IMR-90 (cell line): ENCODE measurements at regions not wholly inside any gene's neighbourhood (a gene's known extent, or its start where the extent isn't known, plus 50 kb on each side); places are given as distances from the start of the nearest gene placed in this dataset.
A peak's percentile ranks its signal among the peaks of the same experiment; 100 is the strongest.

ENCODE experiments used
- ATAC-seq: fragments of 200-7000 bp; cut with Tn5 transposase; 2 replicates; pipeline ENCODE4 v1.9.1; 2020; ENCODE audit warnings: low read depth, mild to moderate bottlenecking, moderate library complexity
- BruUV-seq: library from RNA; stranded (reverse); fragments of 400-500 nt; replicated peaks from 2 replicates; lab custom pipeline; 2021; lab: Mats Ljungman, UMichigan
- CTCF ChIA-PET: fragments of 300-600 bp; formaldehyde crosslinking; extraction: SDS; loops from one replicate; lab custom pipeline; 2021; ENCODE audit warnings: antibody characterized with exemption; lab: Yijun Ruan, JAX
- POLR2A ChIA-PET: fragments of 300-600 bp; sonication (Branson Sonifier 250); formaldehyde crosslinking; loops from one replicate; lab custom pipeline; 2022; ENCODE audit warnings: antibody characterized with exemption; ENCODE audit not compliant: unreplicated experiment; lab: Charles Lee
- DNase-seq: peaks from one replicate; pipeline ENCODE4 v3.0.0; 2013
- H2AFZ ChIP-seq: replicated peaks from 2 replicates; pipeline ENCODE3; 2013; ENCODE audit warnings: low read length, mild to moderate bottlenecking; ENCODE audit not compliant: poor library complexity
- H2AK5ac ChIP-seq: 2 replicates; pipeline ENCODE4 v1.6.1; 2013; ENCODE audit warnings: low read depth, low read length, inconsistent platforms
- H2AK9ac ChIP-seq: replicated peaks from 2 replicates; pipeline ENCODE3; 2013; ENCODE audit warnings: mild to moderate bottlenecking, low read depth, low read length, moderate library complexity; ENCODE audit not compliant: poor library complexity
- H2BK120ac ChIP-seq: 2 replicates; pipeline ENCODE4 v1.6.1; 2013; ENCODE audit warnings: low read depth, low read length, inconsistent platforms
- H2BK15ac ChIP-seq: 3 replicates; pipeline ENCODE4 v1.6.1; 2013; ENCODE audit warnings: low read depth, low read length, inconsistent platforms
- H2BK20ac ChIP-seq: 2 replicates; pipeline ENCODE4 v1.6.1; 2013; ENCODE audit warnings: low read depth, mild to moderate bottlenecking, inconsistent platforms, low read length, moderate library complexity
- H2BK5ac ChIP-seq: 2 replicates; pipeline ENCODE4 v1.6.1; 2013; ENCODE audit warnings: mild to moderate bottlenecking, low read depth, low read length, inconsistent platforms; ENCODE audit not compliant: poor library complexity, severe bottlenecking
- H3K14ac ChIP-seq: replicated peaks from 2 replicates; pipeline ENCODE4 v1.6.1; 2013; ENCODE audit warnings: low read depth, low read length, inconsistent platforms
- H3K18ac ChIP-seq: 2 replicates; pipeline ENCODE4 v1.6.1; 2013; ENCODE audit warnings: low read depth, low read length, control low read depth
- H3K23ac ChIP-seq: 2 replicates; pipeline ENCODE4 v1.6.1; 2013; ENCODE audit warnings: low read depth, low read length, inconsistent platforms
- H3K27ac ChIP-seq: 2 replicates; pipeline ENCODE4 v1.5.1; 2013; ENCODE audit warnings: mild to moderate bottlenecking, control low read depth, low read length; ENCODE audit not compliant: insufficient read depth
- H3K27me3 ChIP-seq: 2 replicates; pipeline ENCODE4 v1.6.1; 2013; ENCODE audit warnings: low read length; ENCODE audit not compliant: control insufficient read depth, insufficient read depth
- H3K36me3 ChIP-seq: 2 replicates; pipeline ENCODE4 v1.6.1; 2013; ENCODE audit warnings: low read length, mixed read lengths; ENCODE audit not compliant: control insufficient read depth, insufficient read depth
- H3K4ac ChIP-seq: 2 replicates; pipeline ENCODE4 v1.6.1; 2013; ENCODE audit warnings: low read depth, low read length, inconsistent platforms
- H3K4me1 ChIP-seq: 2 replicates; pipeline ENCODE4 v1.6.1; 2013; ENCODE audit warnings: low read length, mixed read lengths; ENCODE audit not compliant: control insufficient read depth, insufficient read depth
- H3K4me2 ChIP-seq: 2 replicates; pipeline ENCODE4 v1.6.1; 2013; ENCODE audit warnings: low read depth, mild to moderate bottlenecking, control low read depth, low read length, moderate library complexity
- H3K4me3 ChIP-seq: 2 replicates; pipeline ENCODE4 v1.5.1; 2013; ENCODE audit warnings: low read depth, mild to moderate bottlenecking, control low read depth, low read length, moderate library complexity; ENCODE audit not compliant: insufficient read depth
- H3K56ac ChIP-seq: 2 replicates; pipeline ENCODE4 v1.6.1; 2013; ENCODE audit warnings: low read length, inconsistent platforms; ENCODE audit not compliant: insufficient read depth; ENCODE audit errors: extremely low read depth
- H3K79me1 ChIP-seq, 2 experiments: 2 replicates each; pipeline ENCODE4 v1.6.1; 2013; ENCODE audit warnings: low read length in 2 of 2, inconsistent platforms in 1 of 2, low read depth in 1 of 2
- H3K9ac ChIP-seq: 2 replicates; pipeline ENCODE4 v1.6.1; 2013; ENCODE audit warnings: low read depth, low read length, control low read depth
- H3K9me1 ChIP-seq: 2 replicates; pipeline ENCODE4 v1.6.1; 2013; ENCODE audit warnings: low read length, inconsistent platforms; ENCODE audit not compliant: insufficient read depth
- H3K9me3 ChIP-seq: 2 replicates; pipeline ENCODE4 v1.6.1; 2013; ENCODE audit warnings: low read length; ENCODE audit not compliant: control insufficient read depth, insufficient read depth
- H4K20me1 ChIP-seq: 2 replicates; pipeline ENCODE4 v1.6.1; 2013; ENCODE audit warnings: low read length, inconsistent platforms; ENCODE audit not compliant: insufficient read depth
- H4K5ac ChIP-seq: 2 replicates; pipeline ENCODE4 v1.6.1; 2013; ENCODE audit warnings: mild to moderate bottlenecking, low read depth, low read length, control low read depth
- H4K8ac ChIP-seq, 2 experiments: 2 replicates each; pipeline ENCODE4 v1.6.1; 2013; ENCODE audit warnings: low read depth in 2 of 2, low read length in 2 of 2, control low read depth in 1 of 2, inconsistent platforms in 1 of 2
- H4K91ac ChIP-seq: 2 replicates; pipeline ENCODE4 v1.6.1; 2013; ENCODE audit warnings: low read depth, low read length, inconsistent platforms; ENCODE audit not compliant: insufficient read depth
- CEBPB ChIP-seq: IDR thresholded peaks from 2 replicates; pipeline ENCODE4 v1.6.1; 2012; ENCODE audit warnings: low read depth, low read length, improper control_type of control experiment
- USF2 ChIP-seq: fragments of 150-350 bp; IDR thresholded peaks from 2 replicates; pipeline ENCODE4 v1.6.1; 2017; ENCODE audit warnings: mild to moderate bottlenecking, antibody characterized with exemption, low read length, low read depth
- dilution Hi-C: fragments of 300-500 bp; cut with HindIII; formaldehyde crosslinking; loops from one replicate; pipeline ENCODE4 v1.14.3; 2018; ENCODE audit warnings: low sequenced_read_pairs; ENCODE audit not compliant: unreplicated experiment
- in situ Hi-C: fragments of 300-500 bp; cut with MboI; formaldehyde crosslinking; loops from 3 replicates; pipeline ENCODE4 v1.14.3; 2019; ENCODE audit warnings: low sequenced_read_pairs, inconsistent platforms, mixed read lengths
- intact Hi-C: fragments of 100-400 bp; cut with micrococcal nuclease; formaldehyde crosslinking; loops from 2 replicates; pipeline ENCODE4 v1.10.0; 2022

- H3K9me1 ChIP-seq: no peaks in the 10 kb centered on the region
- dilution Hi-C loops: no loop called here
- H3K9ac ChIP-seq: no peak overlapping the region
- no TSS peak for BruUV-seq
- H4K91ac ChIP-seq: no peak overlapping the region
- no peak overlapping the region for H4K8ac ChIP-seq
- intact Hi-C loops: no loop called here
- no peak overlapping the region for H2BK20ac ChIP-seq
- H3K4me1 ChIP-seq: no peaks in the 10 kb centered on the region
- no peaks in the 10 kb centered on the region for H3K9me3 ChIP-seq
- H3K4ac ChIP-seq: no peak overlapping the region
- in situ Hi-C loops: no loop called here
- H2BK120ac ChIP-seq: no peak overlapping the region
- no peaks in the 10 kb centered on the region for H3K27me3 ChIP-seq
- H2AK5ac ChIP-seq: no peak overlapping the region
- no peaks in the 10 kb centered on the region for H4K20me1 ChIP-seq
- H2AFZ ChIP-seq: no peak overlapping the region
- H3K18ac ChIP-seq: no peak overlapping the region
- no peak overlapping the region for H2BK5ac ChIP-seq
- no peak overlapping the region for H3K56ac ChIP-seq
- no peak overlapping the region for H4K5ac ChIP-seq
- no peaks in the 10 kb centered on the region for H3K79me1 ChIP-seq
- no peak for ATAC-seq
- no peak overlapping the region for H3K27ac ChIP-seq
- ChIA-PET POLR2A (no interaction called here), CTCF (no interaction called here)
- no peaks in the 10 kb centered on the region for H3K36me3 ChIP-seq
- H3K4me3 ChIP-seq: no peak overlapping the region
- TF ChIP-seq USF2 (no peak), CEBPB (peak; percentile 58)
- no peak overlapping the region; the same call in 2 of the 3 replicates for H2BK15ac ChIP-seq
- no peak overlapping the region for H3K23ac ChIP-seq
- DNase-seq: no peak
- no peak overlapping the region for H3K14ac ChIP-seq
- no peak overlapping the region for H3K4me2 ChIP-seq
- no peak overlapping the region for H2AK9ac ChIP-seq
These were observed 122.0 kb downstream of the ADSS2 start for GRCh38 chr1:244329591-244330317.
